HG03439 (cell line): ENCODE measurements at regions not wholly inside any gene's neighbourhood (a gene's known extent, or its start where the extent isn't known, plus 50 kb on each side); places are given as distances from the start of the nearest gene placed in this dataset.

Experiments
- ATAC-seq: cut with Tn5 transposase; IDR thresholded peaks from one replicate; pipeline ENCODE4 v1.9.1; 2021; ENCODE audit warnings: mild to moderate bottlenecking, moderate library complexity; ENCODE audit not compliant: unreplicated experiment

DNA sequence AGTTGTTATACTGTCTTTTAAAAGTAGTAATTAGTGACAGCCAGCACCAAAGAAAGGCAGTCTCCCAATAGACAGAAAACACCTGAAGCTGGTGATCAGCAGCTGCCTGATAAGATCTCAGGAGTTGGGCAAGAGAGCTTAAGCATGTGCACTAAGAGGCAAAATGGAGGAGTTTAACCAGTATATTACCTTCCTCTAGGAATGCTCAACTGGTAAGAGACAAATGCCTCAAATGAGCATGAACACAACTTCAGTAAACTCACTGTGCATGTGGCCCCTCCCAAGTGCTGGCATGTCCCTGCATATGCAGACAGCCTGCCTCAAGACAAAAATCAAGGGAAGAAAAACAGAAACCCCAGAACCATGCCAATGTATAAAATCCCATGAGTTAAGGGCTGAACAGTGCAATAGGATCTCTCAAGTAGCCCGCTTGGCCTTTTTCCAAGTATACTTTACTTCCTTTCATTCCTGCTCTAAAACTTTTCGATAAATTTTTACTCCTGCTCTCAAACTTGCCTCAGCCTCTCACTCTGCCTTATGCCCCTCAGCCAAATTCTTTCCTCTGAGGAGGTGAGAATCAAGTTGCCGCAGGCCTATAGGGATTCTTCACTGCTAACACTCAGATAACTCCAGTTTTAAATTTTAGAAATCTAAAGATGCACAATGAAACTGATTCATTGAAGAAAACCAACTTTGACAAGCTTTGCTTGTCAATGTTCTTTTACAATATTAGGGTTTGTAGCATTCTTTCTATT is 724.8 kb upstream of the RIOK2 start:
- ATAC-seq: no peak

- no peak for ATAC-seq
Observed at GRCh38 chr5:97909541-97909940, 726.5 kb upstream of the RIOK2 start.

DNA sequence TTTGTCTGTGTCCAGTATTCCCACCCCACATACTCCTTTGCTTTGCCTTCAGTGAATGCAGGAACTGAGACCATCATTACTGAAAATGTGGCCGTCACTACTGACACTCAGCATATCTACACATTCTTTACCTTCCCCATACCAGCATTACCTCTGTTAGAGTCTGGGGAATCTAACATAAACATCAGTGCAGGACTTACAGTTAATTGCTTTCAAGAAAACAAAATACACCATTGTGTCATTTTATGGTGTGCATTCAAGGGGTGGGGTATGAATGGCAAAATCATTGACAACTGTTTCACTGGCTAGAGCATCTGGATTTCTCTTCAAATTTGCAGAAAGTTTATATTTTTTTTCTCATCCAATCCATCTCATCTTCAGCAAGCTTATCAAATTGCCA is 731.4 kb upstream of the RIOK2 start:
- no peak for ATAC-seq

DNA sequence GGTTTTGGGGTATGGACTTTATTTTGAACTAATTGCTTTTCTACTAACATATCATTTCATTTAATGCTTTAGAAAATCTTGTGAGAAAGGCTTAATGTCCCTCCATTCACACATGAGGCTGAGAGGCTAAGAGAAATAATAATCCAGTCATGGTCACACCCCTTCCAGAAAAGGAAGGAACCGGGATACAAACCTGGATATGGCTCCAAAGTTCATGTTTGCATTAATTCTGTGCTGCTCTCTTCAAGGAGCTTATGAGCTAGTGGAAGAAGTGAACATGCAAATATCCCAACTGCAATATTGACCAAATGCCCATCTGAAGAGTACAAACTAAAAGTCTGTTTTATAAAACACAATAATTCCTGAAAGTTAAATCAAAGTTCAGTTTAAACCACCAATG is 732.1 kb upstream of the RIOK2 start:
- ATAC-seq: no peak

- no peak for ATAC-seq
Observed at GRCh38 chr5:97918057-97918456, 735.0 kb upstream of the RIOK2 start.

GRCh38 chr5:97918620-97919019 is 735.6 kb upstream of the RIOK2 start:
- no peak for ATAC-seq

DNA sequence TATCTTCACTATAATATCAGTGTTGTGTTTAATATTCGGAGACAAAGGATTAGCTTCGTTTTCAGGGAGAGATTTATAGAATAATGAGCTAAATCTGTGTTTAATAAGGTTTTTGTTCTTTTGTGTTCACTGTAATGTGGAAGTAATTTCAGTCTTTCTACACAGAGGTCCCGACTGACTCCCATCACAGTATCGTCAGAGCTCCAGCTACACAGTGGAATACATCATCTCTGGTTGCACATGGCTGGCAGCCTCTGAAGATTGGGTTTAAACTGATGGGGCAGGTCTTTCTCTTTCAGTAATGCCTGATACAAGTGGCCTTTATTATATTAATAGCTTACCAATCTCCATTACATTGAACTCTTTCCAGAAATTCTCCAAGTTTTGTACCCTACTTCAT is 736.7 kb upstream of the RIOK2 start:
- ATAC-seq: no peak

DNA sequence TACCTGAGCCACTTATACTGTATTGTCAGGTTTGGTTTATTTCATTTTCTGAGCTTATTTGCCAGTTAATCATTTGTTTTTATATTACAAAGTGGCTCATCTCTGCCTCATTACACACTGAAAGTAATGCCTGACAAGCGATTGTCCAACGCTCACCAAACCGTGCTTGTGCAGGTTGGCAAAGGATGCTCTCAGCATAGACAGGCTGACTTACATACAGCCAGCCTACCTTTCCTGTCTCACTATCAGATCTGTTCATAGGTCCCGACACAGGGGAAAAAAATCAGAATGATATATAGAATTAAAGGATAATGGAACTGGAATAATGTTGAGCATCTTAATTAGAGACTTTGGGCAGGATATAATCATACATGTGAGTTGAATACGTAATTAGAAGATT is 739.7 kb upstream of the RIOK2 start:
- no peak for ATAC-seq

GRCh38 chr5:97923496-97923895 is 740.4 kb upstream of the RIOK2 start:
- no peak for ATAC-seq

DNA sequence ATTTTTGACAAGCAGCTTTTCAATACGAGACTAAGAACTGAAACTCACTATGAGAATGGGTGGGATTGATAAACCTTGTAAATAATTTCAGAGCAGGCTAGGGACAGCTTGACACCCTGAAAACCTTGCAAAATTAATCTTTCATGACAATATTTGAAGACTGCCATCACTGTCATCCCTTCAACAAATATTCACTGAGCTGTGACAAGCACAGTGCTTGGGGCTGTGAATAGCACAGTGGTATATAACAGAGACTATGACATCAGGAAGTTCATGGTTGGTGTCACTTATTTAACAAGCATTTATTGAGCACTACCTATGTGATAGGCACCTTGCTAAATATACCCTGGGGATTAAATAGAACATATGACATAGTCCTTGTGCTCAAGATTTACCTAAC is 741.0 kb upstream of the RIOK2 start:
- no peak for ATAC-seq

DNA sequence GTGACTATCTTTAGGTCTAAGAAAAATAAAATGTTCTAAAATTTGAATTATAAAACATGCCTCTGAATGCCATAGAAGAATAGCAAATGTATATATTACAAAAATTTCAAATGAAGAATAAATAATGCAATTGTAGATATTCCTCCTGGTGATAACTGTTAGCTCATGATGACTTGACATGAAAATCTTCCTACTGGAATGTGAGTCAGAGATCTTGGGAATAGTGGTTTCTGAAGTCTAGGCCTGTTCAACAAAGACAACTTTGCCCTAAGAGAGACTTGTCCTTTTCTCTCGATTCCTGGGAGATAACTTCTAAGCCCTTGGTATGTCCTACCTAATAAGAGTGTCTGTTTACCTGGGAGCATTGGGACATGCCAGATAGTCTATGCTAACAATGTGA is 746.3 kb upstream of the RIOK2 start:
- no peak for ATAC-seq

GRCh38 chr5:97931829-97932228 is 748.8 kb upstream of the RIOK2 start:
- no peak for ATAC-seq

DNA sequence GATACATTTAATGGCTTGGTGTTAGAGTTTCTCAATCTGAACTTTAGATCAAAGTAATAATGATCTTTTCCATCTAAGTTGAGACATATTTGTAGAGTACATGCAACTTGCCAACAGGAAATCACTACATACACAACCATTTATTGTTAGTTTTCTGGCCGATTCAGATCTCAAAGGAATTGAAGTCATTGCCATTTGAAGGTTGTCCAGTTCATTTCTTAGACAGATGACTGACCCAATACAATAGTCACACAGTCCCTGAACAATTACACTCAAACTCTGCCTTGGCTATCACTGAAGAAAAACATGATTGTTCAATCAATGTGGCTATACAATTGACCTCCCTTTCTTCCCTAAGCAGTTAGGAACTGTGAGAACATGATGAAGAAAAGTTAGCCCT is 753.2 kb upstream of the RIOK2 start:
- no peak for ATAC-seq

- no peak for ATAC-seq
Observed at GRCh38 chr5:97937846-97938245, 754.8 kb upstream of the RIOK2 start.

GRCh38 chr5:97943036-97943435 is 760.0 kb upstream of the RIOK2 start:
- no peak for ATAC-seq

DNA sequence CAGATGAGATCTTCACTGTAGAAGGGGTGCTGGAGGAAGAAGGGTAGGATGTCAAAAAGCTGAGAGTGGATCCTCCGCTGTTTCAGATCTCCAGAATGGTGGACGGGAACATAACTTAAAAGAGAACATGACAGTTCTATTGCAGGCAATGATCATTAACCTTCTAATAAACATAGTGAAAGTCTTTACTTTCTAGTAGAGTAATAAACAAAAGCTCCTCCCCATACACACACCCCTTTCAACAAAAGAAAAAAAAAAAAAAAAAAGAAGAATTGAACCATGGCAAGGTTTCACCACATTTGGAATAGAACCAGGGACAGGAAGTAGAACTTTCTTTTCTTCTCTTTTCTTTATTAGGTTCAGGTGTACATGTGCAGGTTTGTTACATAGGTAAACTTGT is 768.1 kb upstream of the RIOK2 start:
- ATAC-seq: no peak

- ATAC-seq: no peak
Observed at GRCh38 chr5:97955450-97955849, 772.4 kb upstream of the RIOK2 start.

- ATAC-seq: no peak
Observed at GRCh38 chr5:97967292-97967691, 784.2 kb upstream of the RIOK2 start.

DNA sequence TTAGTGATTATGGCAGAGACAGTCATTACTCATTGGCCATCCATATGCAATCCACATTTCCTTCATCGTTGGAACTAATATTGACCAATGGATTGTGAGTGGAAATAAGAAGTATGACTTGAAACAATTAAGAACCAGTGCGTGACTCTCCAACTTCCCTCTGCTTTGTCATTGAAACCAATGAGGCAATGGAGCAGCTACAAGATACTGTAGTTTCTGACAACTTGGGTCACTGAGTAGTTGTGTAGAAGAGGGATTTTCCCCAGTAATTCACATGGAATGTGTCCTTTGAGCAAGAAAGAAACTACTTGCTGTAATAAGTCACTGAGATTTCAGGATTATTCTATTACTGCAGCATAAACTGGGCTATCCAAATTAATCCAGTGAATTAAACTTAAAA is 785.3 kb upstream of the RIOK2 start:
- no peak for ATAC-seq

DNA sequence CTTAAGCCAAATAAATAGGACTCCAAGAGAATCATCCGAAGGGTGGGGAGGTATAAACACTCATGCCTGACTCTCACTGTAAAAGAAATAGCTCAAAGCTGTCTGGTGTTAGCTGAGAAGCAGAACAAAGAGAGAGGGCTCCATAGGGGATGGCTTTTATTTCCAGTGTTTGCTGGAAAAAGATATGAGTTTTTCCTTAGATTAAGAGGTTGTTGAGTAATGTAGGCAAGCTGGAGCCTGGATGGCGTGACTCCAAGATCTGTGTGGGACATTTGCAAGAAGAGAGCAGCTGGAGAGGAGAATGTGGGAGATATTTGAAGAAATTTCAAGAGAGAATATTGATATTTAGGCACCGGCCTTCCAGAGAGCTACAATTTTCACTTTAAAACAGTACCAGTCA is 793.7 kb upstream of the RGMB start:
- ATAC-seq: no peak

GRCh38 chr5:97980291-97980690 is 793.2 kb upstream of the RGMB start:
- no peak for ATAC-seq

- ATAC-seq: no peak
Observed at GRCh38 chr5:97986069-97986468, 787.4 kb upstream of the RGMB start.

DNA sequence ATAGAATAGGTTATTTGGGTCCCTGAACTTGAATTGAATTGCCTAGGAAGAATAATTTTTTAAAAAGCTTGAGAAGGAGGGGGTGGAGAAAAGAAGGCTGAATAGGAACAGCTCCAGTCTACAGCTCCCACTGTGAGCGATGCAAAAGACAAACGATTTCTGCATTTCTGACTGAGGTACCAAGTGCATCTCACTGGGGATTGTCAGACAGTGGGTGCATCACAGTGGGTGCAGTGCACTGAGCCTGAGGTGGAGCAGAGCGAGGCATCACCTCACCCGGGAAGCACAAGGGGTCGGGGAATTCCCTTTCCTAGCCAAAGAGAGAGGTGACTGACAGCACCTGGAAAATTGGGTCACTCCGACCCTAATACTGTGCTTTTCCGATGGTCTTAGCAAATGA is 782.2 kb upstream of the RGMB start:
- no peak for ATAC-seq
